ENCODE measurements at regions not wholly inside any gene's neighbourhood (a gene's known extent, or its start where the extent isn't known, plus 50 kb on each side); places are given as distances from the start of the nearest gene placed in this dataset.

GRCh38 chr10:26385443-26385842 lies 52.7 kb upstream of the APBB1IP start:
- peaks cover 7% of the 10 kb centered on the region; the same call in 2 of the 3 replicates for H3K9me3 ChIP-seq
- FAIRE-seq: no peak
- POLR2A ChIA-PET: no interaction called here

GRCh38 chr10:26386781-26387180 lies 51.4 kb upstream of the APBB1IP start:
- Histone ChIP-seq H3K9me3 (peaks cover 2% of the 10 kb centered on the region; the same call in 2 of the 3 replicates), H3K27ac (peak overlapping the region in 1 of 2 experiments; percentile 43; a peak in 3 of 6 replicates), H3K4me3 (no peak overlapping the region), H3K4me2 (no peak overlapping the region; the same call in 2 of the 3 replicates), H3K4me1 (peaks cover 8% of the 10 kb centered on the region; the same call in 2 of the 3 replicates)
- FAIRE-seq (no peak), ATAC-seq (no peak), DNase-seq (ENCODE audit: low read depth in 1 of 2, low spot score in 1 of 2) (no peak)
- WGBS (ENCODE audit: missing lambda C conversion rate): 74% methylated on average over 4 of the region's 4 CpGs
- POLR2A ChIA-PET: no interaction called here
- no peak for TF ChIP-seq RFX5 (IDR thresholded peaks at IDR 0.05)
- TF ChIP-seq HDAC2 (IDR thresholded peaks at IDR 0.05): no peak
- TF ChIP-seq JUN (IDR thresholded peaks at IDR 0.05): no peak
- TF ChIP-seq ZSCAN20 (CRISPR knock-in tag; IDR thresholded peaks at IDR 0.05): no peak
- TF ChIP-seq KDM1A (IDR thresholded peaks at IDR 0.05; ENCODE audit: low read depth): no peak
- no peak for TF ChIP-seq CHD4 (IDR thresholded peaks at IDR 0.05; ENCODE audit: borderline replicate concordance)
- no peak for TF ChIP-seq E2F6 (IDR thresholded peaks at IDR 0.05; ENCODE audit: borderline replicate concordance, low read depth)
- TF ChIP-seq ZFP36 (IDR thresholded peaks at IDR 0.05; ENCODE audit: borderline replicate concordance, partially characterized antibody): no peak
- CTCF ChIA-PET: no interaction called here

More at GRCh38 chr10:26385443-26385842, 52.7 kb upstream of the APBB1IP start:
- TF ChIP-seq KDM1A (IDR thresholded peaks at IDR 0.05; ENCODE audit: low read depth): no peak
- no peak for TF ChIP-seq EP300 (IDR thresholded peaks at IDR 0.05)
- no peak for TF ChIP-seq TFCP2L1 (CRISPR knock-in tag; IDR thresholded peaks at IDR 0.05)
- TF ChIP-seq ZC3H11A (IDR thresholded peaks at IDR 0.05): no peak
- no peak for TF ChIP-seq SMC3 (IDR thresholded peaks at IDR 0.05)
- no peak for TF ChIP-seq HOXB5 (CRISPR knock-in tag; IDR thresholded peaks at IDR 0.05)
- no peak for TF ChIP-seq ZSCAN20 (CRISPR knock-in tag; IDR thresholded peaks at IDR 0.05)
- no peak for TF ChIP-seq PHF8 (IDR thresholded peaks at IDR 0.05; ENCODE audit: borderline replicate concordance, low read depth)
- TF ChIP-seq BHLHE40 (IDR thresholded peaks at IDR 0.05; ENCODE audit: low read depth, low read length): no peak
- no peak for TF ChIP-seq HDAC2 (IDR thresholded peaks at IDR 0.05)
- TF ChIP-seq ZNF302 (CRISPR knock-in tag; IDR thresholded peaks at IDR 0.05): no peak
- TF ChIP-seq FOSB (CRISPR knock-in tag; IDR thresholded peaks at IDR 0.05): no peak
- TF ChIP-seq NR3C1 (IDR thresholded peaks at IDR 0.05): no peak
- no peak overlapping the region for H3K4me2 ChIP-seq
- H3K4me3 ChIP-seq: no peak overlapping the region
- ATAC-seq (no peak), DNase-seq (ENCODE audit: low read depth in 1 of 2, low spot score in 1 of 2) (no peak)
- H3K27ac ChIP-seq: peak overlapping the region in 1 of 2 experiments; percentile 52; a peak in 2 of 6 replicates
- H3K4me1 ChIP-seq: peaks cover 12% of the 10 kb centered on the region
- CTCF ChIA-PET: no interaction called here
- WGBS (ENCODE audit: missing lambda C conversion rate): 59% methylated on average over 4 of the region's 4 CpGs
